ENCODE measurements at regions not wholly inside any gene's neighbourhood (a gene's known extent, or its start where the extent isn't known, plus 50 kb on each side); places are given as distances from the start of the nearest gene placed in this dataset.
A peak's percentile ranks its signal among the peaks of the same experiment; 100 is the strongest.

- H3K9me3 Mint-ChIP-seq, result peaks cover 3% of the 10 kb centered on the region; the same call in 1 of the 2 replicates
Observed at GRCh38 chr5:67974054-67974453, 241.5 kb upstream of the PIK3R1 start.

GRCh38 chr5:67971971-67972821 lies 243.4 kb upstream of the PIK3R1 start:
- Mint-ChIP-seq H3K9me3 (peaks cover 3% of the 10 kb centered on the region; the same call in 1 of the 2 replicates), H3K4me3 (no peak overlapping the region), H3K36me3 (no peaks in the 10 kb centered on the region), H3K27ac (no peak overlapping the region), H3K27me3 (ENCODE audit: low read depth) (no peaks in the 10 kb centered on the region), H3K4me1 (peaks cover 13% of the 10 kb centered on the region)
- POLR2A ChIA-PET, result no interaction called here
- CTCF ChIA-PET, result no interaction called here
- DNase-seq (ENCODE audit: low spot score), result no peak
- ATAC-seq, result no peak
- TF ChIP-seq GABPB1 (CRISPR knock-in tag; IDR thresholded peaks at IDR 0.05), result peak; percentile 55; the same call in 1 of the 2 replicates
- no peak for TF ChIP-seq TEAD4 (CRISPR knock-in tag; IDR thresholded peaks at IDR 0.05)

More at GRCh38 chr5:67974054-67974453, 241.5 kb upstream of the PIK3R1 start:
- no peaks in the 10 kb centered on the region for H3K36me3 Mint-ChIP-seq
- ChIA-PET CTCF (no interaction called here), POLR2A (no interaction called here)
- H3K4me1 Mint-ChIP-seq, result peaks cover 17% of the 10 kb centered on the region
- ATAC-seq (no peak), DNase-seq (ENCODE audit: low spot score) (no peak)
- TF ChIP-seq FOXJ3 (CRISPR knock-in tag; IDR thresholded peaks at IDR 0.05; ENCODE audit: borderline replicate concordance) (no peak), ZMAT4 (CRISPR knock-in tag; IDR thresholded peaks at IDR 0.05) (no peak), ATF3 (CRISPR knock-in tag; conservative IDR thresholded peaks at IDR 0.05) (no peak), JAZF1 (CRISPR knock-in tag; IDR thresholded peaks at IDR 0.05) (no peak), OVOL2 (CRISPR knock-in tag; IDR thresholded peaks at IDR 0.05; ENCODE audit: borderline replicate concordance) (no peak), ZNF532 (CRISPR knock-in tag; IDR thresholded peaks at IDR 0.05; ENCODE audit: borderline replicate concordance) (no peak), ZNF121 (CRISPR knock-in tag; IDR thresholded peaks at IDR 0.05) (no peak), RELA (CRISPR knock-in tag; IDR thresholded peaks at IDR 0.05; ENCODE audit: borderline replicate concordance) (no peak), E2F5 (CRISPR knock-in tag; IDR thresholded peaks at IDR 0.05) (no peak), TEAD4 (CRISPR knock-in tag; IDR thresholded peaks at IDR 0.05) (no peak), PRRX2 (CRISPR knock-in tag; IDR thresholded peaks at IDR 0.05) (no peak), HMGA2 (CRISPR knock-in tag; IDR thresholded peaks at IDR 0.05) (no peak), IRF2 (CRISPR knock-in tag; IDR thresholded peaks at IDR 0.05; ENCODE audit: borderline replicate concordance, low read depth) (no peak), ELF4 (CRISPR knock-in tag; IDR thresholded peaks at IDR 0.05; ENCODE audit: low read depth) (no peak), FOXP1 (CRISPR knock-in tag; IDR thresholded peaks at IDR 0.05; ENCODE audit: borderline replicate concordance) (no peak)
- H3K27me3 Mint-ChIP-seq (ENCODE audit: low read depth), result no peaks in the 10 kb centered on the region
- no peak overlapping the region for H3K27ac Mint-ChIP-seq
- no peak overlapping the region for H3K4me3 Mint-ChIP-seq

Data from WTC11 (cell line).